Neural cell (in vitro differentiated cells): ENCODE measurements at regions not wholly inside any gene's neighbourhood (a gene's known extent, or its start where the extent isn't known, plus 50 kb on each side); places are given as distances from the start of the nearest gene placed in this dataset.

ENCODE experiments used
- EP300 ChIP-seq: fragments of 450-650 bp; conservative IDR thresholded peaks from 2 replicates; pipeline ENCODE4 v1.6.1; 2014; ENCODE audit warnings: antibody characterized with exemption, mild to moderate bottlenecking, moderate library complexity; ENCODE audit not compliant: poor library complexity, severe bottlenecking
- POLR2AphosphoS5 ChIP-seq: IDR thresholded peaks from 2 replicates; pipeline ENCODE4 v1.6.1; 2012
- TF ChIP-seq, protein P1 (sequence below): fragments of 450-650 bp; IDR thresholded peaks from 2 replicates; pipeline ENCODE4 v1.5.1; 2014; ENCODE audit warnings: antibody characterized with exemption, mild to moderate bottlenecking, moderate library complexity; ENCODE audit not compliant: poor library complexity, severe bottlenecking

DNA sequence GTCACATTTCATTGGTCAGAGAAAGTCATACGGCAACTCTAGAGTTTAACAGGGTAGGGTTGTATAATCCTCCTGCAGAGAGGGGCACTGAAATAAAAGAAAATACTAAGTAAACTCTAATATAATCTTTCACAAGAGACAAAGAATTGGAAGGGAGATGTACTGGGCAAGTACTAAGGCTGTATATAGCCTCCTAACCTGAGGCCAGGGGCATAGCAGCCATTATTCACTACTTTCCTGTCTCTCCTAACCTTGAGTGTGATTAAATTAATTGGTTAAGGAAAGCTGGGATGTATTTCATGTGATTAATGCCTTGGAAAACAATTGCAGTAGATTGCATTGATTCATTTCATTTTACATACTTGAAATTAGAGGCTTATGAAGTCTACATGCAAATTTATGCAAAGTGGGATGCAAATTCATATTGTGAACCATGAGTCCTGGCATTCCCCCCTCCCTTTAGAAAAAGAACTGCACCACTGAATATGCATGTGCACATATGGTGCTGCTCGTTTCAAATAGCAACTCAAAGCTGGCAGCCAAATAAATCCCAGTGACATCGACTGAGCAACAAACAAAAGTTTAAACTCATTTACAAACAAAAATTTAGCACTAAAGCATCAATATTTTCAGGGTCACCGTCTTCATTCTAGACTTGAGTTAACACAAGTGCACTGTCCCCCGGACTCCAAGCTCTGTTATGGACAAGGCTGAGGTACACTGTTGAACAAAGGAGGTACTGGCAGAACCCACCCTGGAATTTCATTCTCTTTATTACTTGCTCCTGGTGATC, 70.0 kb downstream of the DMAC1 start:
- TF ChIP-seq EP300 (no peak), POLR2AphosphoS5 (no peak)
- TF ChIP-seq, protein P1, sequence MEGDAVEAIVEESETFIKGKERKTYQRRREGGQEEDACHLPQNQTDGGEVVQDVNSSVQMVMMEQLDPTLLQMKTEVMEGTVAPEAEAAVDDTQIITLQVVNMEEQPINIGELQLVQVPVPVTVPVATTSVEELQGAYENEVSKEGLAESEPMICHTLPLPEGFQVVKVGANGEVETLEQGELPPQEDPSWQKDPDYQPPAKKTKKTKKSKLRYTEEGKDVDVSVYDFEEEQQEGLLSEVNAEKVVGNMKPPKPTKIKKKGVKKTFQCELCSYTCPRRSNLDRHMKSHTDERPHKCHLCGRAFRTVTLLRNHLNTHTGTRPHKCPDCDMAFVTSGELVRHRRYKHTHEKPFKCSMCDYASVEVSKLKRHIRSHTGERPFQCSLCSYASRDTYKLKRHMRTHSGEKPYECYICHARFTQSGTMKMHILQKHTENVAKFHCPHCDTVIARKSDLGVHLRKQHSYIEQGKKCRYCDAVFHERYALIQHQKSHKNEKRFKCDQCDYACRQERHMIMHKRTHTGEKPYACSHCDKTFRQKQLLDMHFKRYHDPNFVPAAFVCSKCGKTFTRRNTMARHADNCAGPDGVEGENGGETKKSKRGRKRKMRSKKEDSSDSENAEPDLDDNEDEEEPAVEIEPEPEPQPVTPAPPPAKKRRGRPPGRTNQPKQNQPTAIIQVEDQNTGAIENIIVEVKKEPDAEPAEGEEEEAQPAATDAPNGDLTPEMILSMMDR, result no peak
